ENCODE measurements at regions not wholly inside any gene's neighbourhood (a gene's known extent, or its start where the extent isn't known, plus 50 kb on each side); places are given as distances from the start of the nearest gene placed in this dataset.

DNA sequence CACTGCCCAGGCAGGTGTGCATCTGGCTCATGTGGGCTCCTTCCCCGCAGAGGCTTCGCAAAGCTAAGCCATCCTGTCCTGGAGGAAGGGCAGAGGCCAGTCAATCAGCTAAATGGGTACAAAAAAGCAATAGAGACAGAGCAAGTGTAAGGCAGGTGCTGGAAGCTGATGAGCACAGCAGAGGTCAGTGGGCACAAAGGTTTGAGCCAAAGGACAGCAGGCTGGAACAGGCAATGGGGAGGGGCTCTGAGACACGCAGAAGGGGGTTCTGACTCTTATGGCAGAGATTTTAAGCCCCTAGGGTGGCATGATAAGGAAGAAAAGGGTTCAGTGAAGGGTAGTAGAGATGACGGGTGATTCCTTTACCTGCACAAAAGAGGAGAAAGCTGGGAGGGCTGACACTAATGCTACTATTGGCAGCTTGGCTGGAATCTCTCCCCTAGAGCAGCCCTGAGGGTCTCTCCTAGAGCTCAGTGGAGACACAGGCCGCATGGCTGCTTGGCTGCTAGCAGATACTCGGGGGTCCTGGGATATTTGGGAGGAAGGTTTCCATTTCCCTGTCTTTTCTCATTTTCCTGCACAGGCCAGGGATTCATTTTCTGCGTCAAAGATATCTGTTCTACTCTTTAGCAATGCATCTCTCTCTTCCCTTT is 132.4 kb downstream of the MYCN start:
- no peak for DNase-seq
- Histone ChIP-seq H3K27me3 (ENCODE audit: control insufficient read depth in 3 of 3, insufficient read depth in 3 of 3, low read length in 2 of 3) (no peaks in the 10 kb centered on the region), H3K9ac (ENCODE audit: insufficient read depth in 1 of 2, low read length in 2 of 2) (no peak overlapping the region), H3K4me3 (no peak overlapping the region), H3K36me3 (ENCODE audit: control insufficient read depth in 4 of 4, insufficient read depth in 4 of 4, low read length in 4 of 4) (no peaks in the 10 kb centered on the region), H3K27ac (ENCODE audit: low read depth in 1 of 2, low read length in 1 of 2) (no peak overlapping the region), H3K4me1 (ENCODE audit: control insufficient read depth in 5 of 5, insufficient read depth in 5 of 5, low read length in 5 of 5) (peaks cover 0 to 13% (median 0%) of the 10 kb centered on the region in 5 donors), H3K9me3 (ENCODE audit: control insufficient read depth in 4 of 4, insufficient read depth in 3 of 4, low read length in 3 of 4) (no peaks in the 10 kb centered on the region)
- WGBS, 2 donors, result 90% methylated on average over 7 of the region's 7 CpGs
- TF ChIP-seq, protein P1, sequence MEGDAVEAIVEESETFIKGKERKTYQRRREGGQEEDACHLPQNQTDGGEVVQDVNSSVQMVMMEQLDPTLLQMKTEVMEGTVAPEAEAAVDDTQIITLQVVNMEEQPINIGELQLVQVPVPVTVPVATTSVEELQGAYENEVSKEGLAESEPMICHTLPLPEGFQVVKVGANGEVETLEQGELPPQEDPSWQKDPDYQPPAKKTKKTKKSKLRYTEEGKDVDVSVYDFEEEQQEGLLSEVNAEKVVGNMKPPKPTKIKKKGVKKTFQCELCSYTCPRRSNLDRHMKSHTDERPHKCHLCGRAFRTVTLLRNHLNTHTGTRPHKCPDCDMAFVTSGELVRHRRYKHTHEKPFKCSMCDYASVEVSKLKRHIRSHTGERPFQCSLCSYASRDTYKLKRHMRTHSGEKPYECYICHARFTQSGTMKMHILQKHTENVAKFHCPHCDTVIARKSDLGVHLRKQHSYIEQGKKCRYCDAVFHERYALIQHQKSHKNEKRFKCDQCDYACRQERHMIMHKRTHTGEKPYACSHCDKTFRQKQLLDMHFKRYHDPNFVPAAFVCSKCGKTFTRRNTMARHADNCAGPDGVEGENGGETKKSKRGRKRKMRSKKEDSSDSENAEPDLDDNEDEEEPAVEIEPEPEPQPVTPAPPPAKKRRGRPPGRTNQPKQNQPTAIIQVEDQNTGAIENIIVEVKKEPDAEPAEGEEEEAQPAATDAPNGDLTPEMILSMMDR (IDR thresholded peaks at IDR 0.05; ENCODE audit: control extremely low read depth, extremely low read depth), result no peak
- no peak for ATAC-seq (ENCODE audit: insufficient read depth, low FRiP score)

DNA sequence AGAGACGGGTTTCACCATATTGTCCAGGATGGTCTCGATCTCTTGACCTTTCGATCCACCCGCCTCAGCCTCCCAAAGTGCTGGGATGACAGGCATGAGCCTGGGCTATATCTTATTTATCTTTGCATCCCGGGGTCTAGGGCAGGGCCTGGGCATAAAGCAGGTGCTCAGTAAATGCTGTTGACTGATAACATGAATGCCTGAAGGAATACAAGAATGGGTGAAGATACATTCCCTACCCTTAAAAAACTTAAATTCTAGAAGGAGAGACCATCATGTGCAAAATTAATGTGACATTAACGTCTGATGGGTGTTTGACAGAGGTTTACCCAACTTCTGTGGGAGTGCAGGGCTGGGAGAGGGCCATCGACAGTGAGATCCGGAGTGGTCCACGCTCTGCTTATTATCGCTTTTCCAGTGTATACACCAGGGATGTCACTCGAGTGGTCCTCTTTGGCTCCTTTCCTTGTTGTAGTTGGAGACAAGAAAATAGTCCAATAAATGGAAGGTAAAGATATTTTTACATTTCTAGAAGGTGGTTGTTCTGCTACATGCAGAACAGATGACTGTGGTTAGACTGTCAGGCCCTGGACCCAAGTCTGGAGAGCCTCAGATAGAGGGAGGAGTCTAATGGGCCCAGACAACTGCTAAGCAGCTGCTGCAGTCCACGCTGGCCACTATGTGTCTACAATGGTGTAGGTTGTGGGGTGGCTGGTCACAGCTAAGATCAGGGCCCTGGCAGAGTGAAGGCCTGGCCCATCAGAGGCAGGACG is 131.7 kb downstream of the MYCN start:
- 95 to 97% methylated on average over 13 of the region's 13 CpGs for WGBS, 2 donors
- Histone ChIP-seq H3K9me3 (ENCODE audit: control insufficient read depth in 4 of 4, insufficient read depth in 3 of 4, low read length in 3 of 4) (no peaks in the 10 kb centered on the region), H3K4me3 (no peak overlapping the region), H3K9ac (ENCODE audit: insufficient read depth in 1 of 2, low read length in 2 of 2) (no peak overlapping the region), H3K36me3 (ENCODE audit: control insufficient read depth in 4 of 4, insufficient read depth in 4 of 4, low read length in 4 of 4) (no peaks in the 10 kb centered on the region), H3K27ac (ENCODE audit: low read depth in 1 of 2, low read length in 1 of 2) (no peak overlapping the region), H3K4me1 (ENCODE audit: control insufficient read depth in 5 of 5, insufficient read depth in 5 of 5, low read length in 5 of 5) (peaks cover 0 to 13% (median 0%) of the 10 kb centered on the region in 5 donors), H3K27me3 (ENCODE audit: control insufficient read depth in 3 of 3, insufficient read depth in 3 of 3, low read length in 2 of 3) (no peaks in the 10 kb centered on the region)
- DNase-seq (no peak), ATAC-seq (ENCODE audit: insufficient read depth, low FRiP score) (no peak)
- TF ChIP-seq, protein P1 (IDR thresholded peaks at IDR 0.05; ENCODE audit: control extremely low read depth, extremely low read depth), result no peak

DNA sequence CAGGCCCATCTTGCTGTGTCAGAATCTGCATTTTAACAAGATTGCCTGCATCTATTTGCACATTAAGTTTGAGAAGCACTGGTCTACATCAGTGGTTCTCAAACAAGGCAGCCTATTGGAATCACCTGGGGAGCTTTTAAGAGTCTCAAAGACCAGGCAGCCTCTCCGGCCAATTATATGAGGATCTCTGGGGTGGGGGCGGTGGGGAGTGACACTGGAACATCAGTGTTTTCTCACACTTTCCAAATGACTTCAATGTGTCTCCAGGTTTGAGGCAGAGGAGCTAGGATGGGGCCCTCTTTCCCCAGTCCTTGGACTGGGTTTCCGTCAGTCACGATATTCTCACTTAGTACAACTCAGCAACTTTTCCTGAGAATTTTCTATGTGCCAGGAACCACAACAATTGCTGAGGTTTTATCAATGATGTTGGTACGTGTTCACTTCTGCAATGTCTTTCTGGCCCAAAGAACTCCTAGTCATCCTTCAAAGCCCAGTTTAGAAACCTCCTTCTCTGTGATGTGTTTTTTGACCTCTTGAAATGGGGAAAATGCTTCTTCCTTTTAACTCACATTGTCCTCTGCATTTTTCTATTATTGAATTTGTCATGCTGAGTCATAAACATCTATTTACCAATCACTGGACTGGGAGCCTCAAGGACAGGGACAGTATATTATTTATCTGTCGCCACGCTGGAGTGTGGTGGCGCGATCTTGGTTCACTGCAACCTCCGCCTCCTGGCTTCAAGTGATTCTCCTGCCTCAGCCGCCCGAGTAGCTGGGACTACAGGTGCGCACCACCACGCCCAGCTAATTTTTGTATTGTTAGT is 130.9 kb downstream of the MYCN start:
- no peaks in the 10 kb centered on the region for H3K27me3 ChIP-seq (ENCODE audit: control insufficient read depth in 3 of 3, insufficient read depth in 3 of 3, low read length in 2 of 3)
- no peaks in the 10 kb centered on the region for H3K9me3 ChIP-seq (ENCODE audit: control insufficient read depth in 4 of 4, insufficient read depth in 3 of 4, low read length in 3 of 4)
- H3K4me1 ChIP-seq (ENCODE audit: control insufficient read depth in 5 of 5, insufficient read depth in 5 of 5, low read length in 5 of 5), result peaks cover 0 to 13% (median 0%) of the 10 kb centered on the region in 5 donors
- H3K4me3 ChIP-seq, result no peak overlapping the region
- no peaks in the 10 kb centered on the region for H3K36me3 ChIP-seq (ENCODE audit: control insufficient read depth in 4 of 4, insufficient read depth in 4 of 4, low read length in 4 of 4)
- no peak for ATAC-seq (ENCODE audit: insufficient read depth, low FRiP score)
- H3K9ac ChIP-seq (ENCODE audit: insufficient read depth in 1 of 2, low read length in 2 of 2), result no peak overlapping the region
- DNase-seq, result no peak
- TF ChIP-seq, protein P1 (IDR thresholded peaks at IDR 0.05; ENCODE audit: control extremely low read depth, extremely low read depth), result no peak
- H3K27ac ChIP-seq (ENCODE audit: low read depth in 1 of 2, low read length in 1 of 2), result no peak overlapping the region
- 94 to 95% methylated on average over 14 of the region's 14 CpGs for WGBS, 2 donors
